ENCODE measurements at regions not wholly inside any gene's neighbourhood (a gene's known extent, or its start where the extent isn't known, plus 50 kb on each side); places are given as distances from the start of the nearest gene placed in this dataset.

- ChIA-PET CTCF (no interaction called here), POLR2A (no interaction called here)
- Mint-ChIP-seq H3K4me3 (no peak overlapping the region), H3K27ac (no peak overlapping the region), H3K4me1 (no peaks in the 10 kb centered on the region), H3K36me3 (ENCODE audit: low read depth) (no peaks in the 10 kb centered on the region), H3K27me3 (peaks cover 16% of the 10 kb centered on the region), H3K9me3 (no peaks in the 10 kb centered on the region)
- intact Hi-C loops (cut with micrococcal nuclease), result no loop called here
- no peak for TF ChIP-seq CTCF (IDR thresholded peaks at IDR 0.05)
- ATAC-seq (ENCODE audit: low read depth) (no peak), DNase-seq (no peak)
Measured at GRCh38 chr10:71044720-71045119, 156.4 kb upstream of the PCBD1 start.

GRCh38 chr10:71045204-71045809, 156.9 kb upstream of the PCBD1 start:
- Mint-ChIP-seq H3K4me1 (no peaks in the 10 kb centered on the region), H3K9me3 (no peaks in the 10 kb centered on the region), H3K36me3 (ENCODE audit: low read depth) (no peaks in the 10 kb centered on the region), H3K4me3 (no peak overlapping the region), H3K27ac (no peak overlapping the region), H3K27me3 (peaks cover 16% of the 10 kb centered on the region)
- CTCF ChIA-PET, result no interaction called here
- intact Hi-C loops (cut with micrococcal nuclease), result no loop called here
- no peak for ATAC-seq (ENCODE audit: low read depth)
- TF ChIP-seq CTCF (IDR thresholded peaks at IDR 0.05), result no peak
- no peak for DNase-seq
- POLR2A ChIA-PET, result no interaction called here

- Mint-ChIP-seq H3K27me3 (peaks cover 14% of the 10 kb centered on the region), H3K36me3 (ENCODE audit: low read depth) (no peaks in the 10 kb centered on the region), H3K4me3 (no peak overlapping the region), H3K4me1 (no peaks in the 10 kb centered on the region), H3K9me3 (no peaks in the 10 kb centered on the region), H3K27ac (no peak overlapping the region)
- intact Hi-C loops (cut with micrococcal nuclease), result no loop called here
- TF ChIP-seq CTCF (IDR thresholded peaks at IDR 0.05), result no peak
- POLR2A ChIA-PET, result no interaction called here
- CTCF ChIA-PET, result no interaction called here
- ATAC-seq (ENCODE audit: low read depth), result no peak
- no peak for DNase-seq
Measured at GRCh38 chr10:71045936-71046335, 157.6 kb upstream of the PCBD1 start.

- Mint-ChIP-seq H3K27me3 (peaks cover 18% of the 10 kb centered on the region), H3K4me1 (no peaks in the 10 kb centered on the region), H3K9me3 (no peaks in the 10 kb centered on the region), H3K27ac (no peak overlapping the region), H3K36me3 (ENCODE audit: low read depth) (no peaks in the 10 kb centered on the region), H3K4me3 (no peak overlapping the region)
- DNase-seq (no peak), ATAC-seq (ENCODE audit: low read depth) (no peak)
- ChIA-PET CTCF (no interaction called here), POLR2A (no interaction called here)
- no peak for TF ChIP-seq CTCF (IDR thresholded peaks at IDR 0.05)
- intact Hi-C loops (cut with micrococcal nuclease), result no loop called here
Measured at GRCh38 chr10:71046747-71047146, 158.4 kb upstream of the PCBD1 start.

GRCh38 chr10:71048971-71049615, 160.7 kb upstream of the PCBD1 start:
- no peak overlapping the region for H3K4me3 Mint-ChIP-seq
- CTCF ChIA-PET, result no interaction called here
- no peak for TF ChIP-seq CTCF (IDR thresholded peaks at IDR 0.05)

More at GRCh38 chr10:71048971-71049615, 160.7 kb upstream of the PCBD1 start:
- H3K27ac Mint-ChIP-seq, result no peak overlapping the region
- no peaks in the 10 kb centered on the region for H3K36me3 Mint-ChIP-seq (ENCODE audit: low read depth)
- DNase-seq, result no peak
- H3K4me1 Mint-ChIP-seq, result no peaks in the 10 kb centered on the region
- intact Hi-C loops (cut with micrococcal nuclease), result no loop called here
- H3K27me3 Mint-ChIP-seq, result peaks cover 15% of the 10 kb centered on the region
- no peak for ATAC-seq (ENCODE audit: low read depth)
- H3K9me3 Mint-ChIP-seq, result no peaks in the 10 kb centered on the region
- POLR2A ChIA-PET, result no interaction called here
